Trophoblast cell (in vitro differentiated cells and primary cell): ENCODE measurements at regions not wholly inside any gene's neighbourhood (a gene's known extent, or its start where the extent isn't known, plus 50 kb on each side); places are given as distances from the start of the nearest gene placed in this dataset.

Source experiments
- DNase-seq, 2 donors: peaks; one replicate each; pipeline ENCODE4 v3.0.0-alpha.2; 2016
- H2AFZ ChIP-seq: 2 replicates; pipeline ENCODE4 v1.6.1; 2013; ENCODE audit warnings: low read length, moderate library complexity, mild to moderate bottlenecking; ENCODE audit not compliant: insufficient read depth, poor library complexity
- H2AK5ac ChIP-seq: 2 replicates; pipeline ENCODE4 v1.6.1; 2013; ENCODE audit warnings: mild to moderate bottlenecking, low read length
- H2BK120ac ChIP-seq: 2 replicates; pipeline ENCODE4 v1.6.1; 2013; ENCODE audit warnings: low read length, mild to moderate bottlenecking, moderate library complexity; ENCODE audit not compliant: insufficient read depth, poor library complexity
- H2BK12ac ChIP-seq: 2 replicates; pipeline ENCODE4 v1.6.1; 2013; ENCODE audit warnings: mild to moderate bottlenecking, low read length, moderate library complexity
- H2BK5ac ChIP-seq: 2 replicates; pipeline ENCODE4 v1.6.1; 2013; ENCODE audit warnings: low read length, low read depth, moderate library complexity, mild to moderate bottlenecking; ENCODE audit not compliant: poor library complexity
- H3K14ac ChIP-seq: 2 replicates; pipeline ENCODE4 v1.6.1; 2013; ENCODE audit warnings: mild to moderate bottlenecking, low read length
- H3K18ac ChIP-seq: 2 replicates; pipeline ENCODE4 v1.6.1; 2013; ENCODE audit warnings: mild to moderate bottlenecking, low read length
- H3K23ac ChIP-seq: 2 replicates; pipeline ENCODE4 v1.6.1; 2013; ENCODE audit warnings: low read length
- H3K27ac ChIP-seq: 2 replicates; pipeline ENCODE4 v1.5.1; 2013; ENCODE audit warnings: low read depth, mild to moderate bottlenecking, inconsistent platforms, low read length, moderate library complexity
- H3K27me3 ChIP-seq: 2 replicates; pipeline ENCODE4 v1.6.1; 2013; ENCODE audit warnings: inconsistent platforms, mild to moderate bottlenecking, low read length, moderate library complexity; ENCODE audit not compliant: insufficient read depth
- H3K36me3 ChIP-seq, 2 experiments: 1 replicate in 1 of 2; 2 replicates in 1 of 2; pipeline ENCODE4 v1.6.1; 2013; ENCODE audit warnings: low read length in 2 of 2, mild to moderate bottlenecking in 2 of 2, moderate library complexity in 1 of 2; ENCODE audit not compliant: insufficient read depth in 2 of 2, control insufficient read depth in 1 of 2
- H3K4ac ChIP-seq: 2 replicates; pipeline ENCODE4 v1.6.1; 2013; ENCODE audit warnings: low read depth, mild to moderate bottlenecking, low read length, moderate library complexity
- H3K4me1 ChIP-seq, 2 experiments: 1 replicate in 1 of 2; 2 replicates in 1 of 2; pipeline ENCODE4 v1.6.1; 2013; ENCODE audit warnings: low read length in 2 of 2, mild to moderate bottlenecking in 2 of 2, moderate library complexity in 1 of 2; ENCODE audit not compliant: insufficient read depth in 2 of 2, control insufficient read depth in 1 of 2
- H3K4me2 ChIP-seq: 2 replicates; pipeline ENCODE4 v1.6.1; 2013; ENCODE audit warnings: inconsistent platforms, mild to moderate bottlenecking, low read length, moderate library complexity
- H3K4me3 ChIP-seq: 2 replicates; pipeline ENCODE4 v1.5.1; 2013; ENCODE audit warnings: mild to moderate bottlenecking, low read depth, low read length, inconsistent platforms
- H3K79me1 ChIP-seq: one replicate; pipeline ENCODE4 v1.6.1; 2013; ENCODE audit warnings: low read length
- H3K79me2 ChIP-seq: 2 replicates; pipeline ENCODE4 v1.6.1; 2013; ENCODE audit warnings: low read length, mild to moderate bottlenecking; ENCODE audit not compliant: control insufficient read depth, insufficient read depth, poor library complexity
- H3K9ac ChIP-seq: 2 replicates; pipeline ENCODE4 v1.6.1; 2013; ENCODE audit warnings: mild to moderate bottlenecking, low read length
- H3K9me3 ChIP-seq: 2 replicates; pipeline ENCODE4 v1.6.1; 2013; ENCODE audit warnings: low read depth, mild to moderate bottlenecking, control low read depth, inconsistent platforms, low read length; ENCODE audit not compliant: insufficient read depth
- H4K12ac ChIP-seq: 2 replicates; pipeline ENCODE4 v1.6.1; 2013; ENCODE audit warnings: low read depth, mild to moderate bottlenecking, low read length, moderate library complexity
- H4K8ac ChIP-seq: 2 replicates; pipeline ENCODE4 v1.6.1; 2013; ENCODE audit warnings: low read depth, mild to moderate bottlenecking, low read length, moderate library complexity
- H4K91ac ChIP-seq: one replicate; pipeline ENCODE4 v1.6.1; 2013; ENCODE audit warnings: low read depth, mild to moderate bottlenecking, low read length, moderate library complexity
- WGBS: extraction: QIAGEN DNeasy Blood & Tissue Kit; methylation state at CpG from one replicate; pipeline ENCODE4 v1.1.7; 2013; ENCODE audit warnings: missing lambda C conversion rate; ENCODE audit not compliant: insufficient read length, insufficient coverage; ENCODE audit errors: extremely low coverage; 5-methylcytosine and 5-hydroxymethylcytosine counted together

DNA sequence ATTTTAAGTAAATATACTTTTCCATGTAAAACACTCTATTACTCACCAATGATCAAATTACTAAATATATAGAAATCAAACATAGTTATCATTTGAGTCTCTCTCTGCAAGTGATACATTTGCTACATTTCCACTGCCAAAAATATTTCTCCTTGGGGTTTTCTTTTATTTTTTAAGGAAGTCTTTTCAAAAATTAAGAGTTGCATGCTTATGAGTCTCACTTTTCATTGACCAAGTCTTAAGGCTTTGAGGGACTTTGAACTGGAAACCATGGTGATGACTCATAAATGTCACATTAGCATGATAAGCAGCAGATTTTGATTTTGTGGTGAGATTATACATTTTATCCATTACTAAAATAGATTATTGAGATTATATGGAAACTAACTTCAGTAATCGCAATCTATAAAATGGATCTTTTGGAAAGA is 152.9 kb downstream of the FAM124B start:
- Histone ChIP-seq H3K14ac (no peak overlapping the region), H2BK12ac (no peak overlapping the region), H2AK5ac (no peak overlapping the region), H3K4me1 (no peaks in the 10 kb centered on the region), H3K79me1 (no peaks in the 10 kb centered on the region), H2BK5ac (no peak overlapping the region), H3K18ac (no peak overlapping the region), H3K27me3 (no peaks in the 10 kb centered on the region), H3K9me3 (no peaks in the 10 kb centered on the region), H3K9ac (no peak overlapping the region), H2BK120ac (no peak overlapping the region), H4K8ac (no peak overlapping the region), H3K4me2 (no peak overlapping the region), H3K79me2 (no peaks in the 10 kb centered on the region), H3K36me3 (no peaks in the 10 kb centered on the region), H4K12ac (no peak overlapping the region), H4K91ac (no peak overlapping the region), H3K23ac (no peak overlapping the region), H3K4ac (no peak overlapping the region), H3K4me3 (no peak overlapping the region), H3K27ac (no peak overlapping the region), H2AFZ (no peak overlapping the region)
- no peak for DNase-seq
- no CpG with 5 or more reads among the region's 1 CpG for WGBS

GRCh38 chr2:224242561-224242960 is 159.3 kb downstream of the FAM124B start:
- no peaks in the 10 kb centered on the region for H3K27me3 ChIP-seq
- H3K4me3 ChIP-seq: no peak overlapping the region
- H2AFZ ChIP-seq: no peak overlapping the region
- no peaks in the 10 kb centered on the region for H3K9me3 ChIP-seq
- no peak overlapping the region for H4K8ac ChIP-seq
- no peak overlapping the region for H4K91ac ChIP-seq
- no peak overlapping the region for H2BK12ac ChIP-seq
- DNase-seq: no peak
- H3K79me2 ChIP-seq: no peaks in the 10 kb centered on the region
- no peak overlapping the region for H3K9ac ChIP-seq
- no peaks in the 10 kb centered on the region for H3K4me1 ChIP-seq
- no peak overlapping the region for H3K4me2 ChIP-seq
- H3K18ac ChIP-seq: no peak overlapping the region
- no peak overlapping the region for H3K23ac ChIP-seq
- no peak overlapping the region for H4K12ac ChIP-seq
- H3K4ac ChIP-seq: no peak overlapping the region
- H3K14ac ChIP-seq: no peak overlapping the region
- no peaks in the 10 kb centered on the region for H3K79me1 ChIP-seq
- no peak overlapping the region for H2AK5ac ChIP-seq
- H3K36me3 ChIP-seq: no peaks in the 10 kb centered on the region
- H2BK120ac ChIP-seq: no peak overlapping the region
- no CpG with 5 or more reads among the region's 1 CpG for WGBS
- no peak overlapping the region for H2BK5ac ChIP-seq
- no peak overlapping the region for H3K27ac ChIP-seq

DNA sequence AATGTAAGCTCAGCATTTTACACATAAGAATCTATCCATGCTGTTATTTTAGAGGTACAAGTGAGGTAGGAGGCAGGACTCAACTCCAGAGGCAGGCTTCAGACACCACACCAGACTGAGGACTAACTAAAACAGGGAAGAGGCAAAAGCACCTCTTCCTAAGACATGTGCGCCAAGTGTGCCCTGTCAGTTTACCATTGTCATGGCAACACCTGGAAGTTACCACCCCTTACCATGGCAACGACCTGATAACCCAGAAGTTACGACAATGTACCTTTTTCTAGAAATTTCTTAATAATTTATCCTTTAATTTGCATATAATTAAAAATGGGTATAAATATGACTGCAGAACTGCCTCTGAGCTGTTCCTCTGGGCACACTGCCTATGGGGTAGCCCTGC is 160.1 kb downstream of the FAM124B start:
- no peak overlapping the region for H2BK120ac ChIP-seq

GRCh38 chr2:224241001-224241400 is 160.9 kb downstream of the FAM124B start:
- no peak overlapping the region for H2AFZ ChIP-seq
- no peak overlapping the region for H3K23ac ChIP-seq
- DNase-seq: no peak
- H3K79me1 ChIP-seq: no peaks in the 10 kb centered on the region
- no peaks in the 10 kb centered on the region for H3K4me1 ChIP-seq
- H3K4me2 ChIP-seq: no peak overlapping the region
- no peak overlapping the region for H3K27ac ChIP-seq
- no peaks in the 10 kb centered on the region for H3K9me3 ChIP-seq
- H4K12ac ChIP-seq: no peak overlapping the region
- H3K79me2 ChIP-seq: no peaks in the 10 kb centered on the region
- H3K27me3 ChIP-seq: no peaks in the 10 kb centered on the region
- WGBS: no CpG with 5 or more reads among the region's 1 CpG
- no peak overlapping the region for H4K8ac ChIP-seq
- no peak overlapping the region for H2BK5ac ChIP-seq
- no peak overlapping the region for H3K18ac ChIP-seq
- H3K14ac ChIP-seq: no peak overlapping the region
- no peak overlapping the region for H4K91ac ChIP-seq
- H2BK12ac ChIP-seq: no peak overlapping the region
- H2AK5ac ChIP-seq: no peak overlapping the region
- no peaks in the 10 kb centered on the region for H3K36me3 ChIP-seq
- no peak overlapping the region for H2BK120ac ChIP-seq
- H3K4me3 ChIP-seq: no peak overlapping the region
- no peak overlapping the region for H3K4ac ChIP-seq
- H3K9ac ChIP-seq: no peak overlapping the region

More for the DNA sequence above, 160.1 kb downstream of the FAM124B start:
- H2BK12ac ChIP-seq: no peak overlapping the region
- H3K4me3 ChIP-seq: no peak overlapping the region
- no peak overlapping the region for H3K27ac ChIP-seq
- no peaks in the 10 kb centered on the region for H3K4me1 ChIP-seq
- no peak overlapping the region for H3K23ac ChIP-seq
- H3K4me2 ChIP-seq: no peak overlapping the region
- no peak for DNase-seq
- H3K18ac ChIP-seq: no peak overlapping the region
- no peak overlapping the region for H3K14ac ChIP-seq
- WGBS: no CpG with 5 or more reads among the region's 3 CpGs
- no peak overlapping the region for H2AK5ac ChIP-seq
- H3K79me2 ChIP-seq: no peaks in the 10 kb centered on the region
- no peaks in the 10 kb centered on the region for H3K27me3 ChIP-seq
- no peaks in the 10 kb centered on the region for H3K36me3 ChIP-seq
- no peak overlapping the region for H3K4ac ChIP-seq
- no peaks in the 10 kb centered on the region for H3K79me1 ChIP-seq
- H3K9me3 ChIP-seq: no peaks in the 10 kb centered on the region
- H3K9ac ChIP-seq: no peak overlapping the region
- H4K12ac ChIP-seq: no peak overlapping the region
- no peak overlapping the region for H4K8ac ChIP-seq
- H2AFZ ChIP-seq: no peak overlapping the region
- no peak overlapping the region for H2BK5ac ChIP-seq
- H4K91ac ChIP-seq: no peak overlapping the region
